MG63 (cell line): ENCODE measurements at regions not wholly inside any gene's neighbourhood (a gene's known extent, or its start where the extent isn't known, plus 50 kb on each side); places are given as distances from the start of the nearest gene placed in this dataset.

ENCODE experiments used
- DNase-seq: peaks from one replicate; pipeline ENCODE4 v3.0.0-alpha.2; 2020
- H3K27me3 ChIP-seq: fragments of 250-450 bp; sonication (Bioruptor Pico); 2 replicates; pipeline ENCODE4 v1.5.1; 2020; ENCODE audit warnings: mild to moderate bottlenecking, moderate library complexity
- H3K36me3 ChIP-seq: fragments of 250-450 bp; sonication (Bioruptor Pico); 2 replicates; pipeline ENCODE4 v1.5.1; 2020; ENCODE audit warnings: mild to moderate bottlenecking, moderate library complexity
- H3K4me3 ChIP-seq: fragments of 250-450 bp; sonication (Bioruptor Pico); 2 replicates; pipeline ENCODE4 v1.5.1; 2020; ENCODE audit warnings: mild to moderate bottlenecking, moderate library complexity
- H3K9me3 ChIP-seq: fragments of 250-450 bp; sonication (Bioruptor Pico); 2 replicates; pipeline ENCODE4 v1.5.1; 2020; ENCODE audit warnings: mild to moderate bottlenecking, moderate library complexity

GRCh38 chr1:208595745-208596144 is 351.6 kb upstream of the PLXNA2 start:
- H3K9me3 ChIP-seq: no peaks in the 10 kb centered on the region
- DNase-seq: peak; percentile 66
- H3K36me3 ChIP-seq: no peaks in the 10 kb centered on the region
- H3K4me3 ChIP-seq: no peak overlapping the region
- no peaks in the 10 kb centered on the region for H3K27me3 ChIP-seq

- DNase-seq: no peak
- Histone ChIP-seq H3K9me3 (no peaks in the 10 kb centered on the region), H3K36me3 (no peaks in the 10 kb centered on the region), H3K4me3 (no peak overlapping the region), H3K27me3 (no peaks in the 10 kb centered on the region)
Measured at GRCh38 chr1:208597571-208597970, 353.4 kb upstream of the PLXNA2 start.

- H3K27me3 ChIP-seq: no peaks in the 10 kb centered on the region
- no peak for DNase-seq
Measured at GRCh38 chr1:208598021-208598420, 353.8 kb upstream of the PLXNA2 start.

GRCh38 chr1:208599063-208599462 is 354.9 kb upstream of the PLXNA2 start:
- Histone ChIP-seq H3K36me3 (no peaks in the 10 kb centered on the region), H3K4me3 (no peak overlapping the region), H3K27me3 (no peaks in the 10 kb centered on the region), H3K9me3 (no peaks in the 10 kb centered on the region)
- DNase-seq: no peak

More at GRCh38 chr1:208598021-208598420, 353.8 kb upstream of the PLXNA2 start:
- Histone ChIP-seq H3K36me3 (no peaks in the 10 kb centered on the region), H3K4me3 (no peak overlapping the region), H3K9me3 (no peaks in the 10 kb centered on the region)

GRCh38 chr1:208600456-208601190 is 356.4 kb upstream of the PLXNA2 start:
- DNase-seq: no peak
- Histone ChIP-seq H3K36me3 (no peaks in the 10 kb centered on the region), H3K27me3 (no peaks in the 10 kb centered on the region), H3K4me3 (no peak overlapping the region), H3K9me3 (no peaks in the 10 kb centered on the region)

- DNase-seq: no peak
- Histone ChIP-seq H3K27me3 (no peaks in the 10 kb centered on the region), H3K9me3 (no peaks in the 10 kb centered on the region), H3K36me3 (no peaks in the 10 kb centered on the region), H3K4me3 (no peak overlapping the region)
Measured at GRCh38 chr1:208601561-208601960, 357.4 kb upstream of the PLXNA2 start.

- H3K9me3 ChIP-seq: no peaks in the 10 kb centered on the region
- no peak overlapping the region for H3K4me3 ChIP-seq
- no peaks in the 10 kb centered on the region for H3K36me3 ChIP-seq
- H3K27me3 ChIP-seq: no peaks in the 10 kb centered on the region
- no peak for DNase-seq
Measured at GRCh38 chr1:208603721-208604120, 359.5 kb upstream of the PLXNA2 start.

- Histone ChIP-seq H3K27me3 (no peaks in the 10 kb centered on the region), H3K4me3 (no peak overlapping the region), H3K36me3 (no peaks in the 10 kb centered on the region), H3K9me3 (no peaks in the 10 kb centered on the region)
- peak; percentile 5 for DNase-seq
Measured at GRCh38 chr1:208604295-208604694, 360.1 kb upstream of the PLXNA2 start.

GRCh38 chr1:208606959-208607358 is 362.8 kb upstream of the PLXNA2 start:
- Histone ChIP-seq H3K4me3 (no peak overlapping the region), H3K27me3 (no peaks in the 10 kb centered on the region), H3K9me3 (no peaks in the 10 kb centered on the region), H3K36me3 (no peaks in the 10 kb centered on the region)
- DNase-seq: no peak

GRCh38 chr1:208607616-208608015 is 363.4 kb upstream of the PLXNA2 start:
- Histone ChIP-seq H3K4me3 (no peak overlapping the region), H3K36me3 (no peaks in the 10 kb centered on the region), H3K9me3 (no peaks in the 10 kb centered on the region), H3K27me3 (no peaks in the 10 kb centered on the region)
- no peak for DNase-seq

GRCh38 chr1:208614610-208615009 is 370.4 kb upstream of the PLXNA2 start:
- H3K27me3 ChIP-seq: no peaks in the 10 kb centered on the region; the same call in 1 of the 2 replicates
- H3K9me3 ChIP-seq: peaks cover 9% of the 10 kb centered on the region
- no peak for DNase-seq
- H3K4me3 ChIP-seq: no peak overlapping the region
- no peaks in the 10 kb centered on the region for H3K36me3 ChIP-seq

- DNase-seq: no peak
- no peaks in the 10 kb centered on the region for H3K36me3 ChIP-seq
- H3K9me3 ChIP-seq: peaks cover 14% of the 10 kb centered on the region
- H3K27me3 ChIP-seq: no peaks in the 10 kb centered on the region; the same call in 1 of the 2 replicates
- H3K4me3 ChIP-seq: no peak overlapping the region
Measured at GRCh38 chr1:208615371-208615770, 371.2 kb upstream of the PLXNA2 start.

GRCh38 chr1:208616776-208617175 is 372.6 kb upstream of the PLXNA2 start:
- H3K9me3 ChIP-seq: peaks cover 20% of the 10 kb centered on the region
- no peak overlapping the region for H3K4me3 ChIP-seq
- no peaks in the 10 kb centered on the region for H3K36me3 ChIP-seq
- no peaks in the 10 kb centered on the region; the same call in 1 of the 2 replicates for H3K27me3 ChIP-seq
- DNase-seq: no peak

- no peak for DNase-seq
- Histone ChIP-seq H3K27me3 (no peaks in the 10 kb centered on the region; the same call in 1 of the 2 replicates), H3K9me3 (no peaks in the 10 kb centered on the region)
Measured at GRCh38 chr1:208628022-208628914, 384.1 kb upstream of the PLXNA2 start.

GRCh38 chr1:208631092-208631491 is 386.9 kb upstream of the PLXNA2 start:
- Histone ChIP-seq H3K4me3 (no peak overlapping the region), H3K9me3 (no peaks in the 10 kb centered on the region)

More at GRCh38 chr1:208628022-208628914, 384.1 kb upstream of the PLXNA2 start:
- Histone ChIP-seq H3K4me3 (no peak overlapping the region), H3K36me3 (no peaks in the 10 kb centered on the region)

GRCh38 chr1:208631506-208631905 is 387.3 kb upstream of the PLXNA2 start:
- Histone ChIP-seq H3K9me3 (no peaks in the 10 kb centered on the region), H3K4me3 (no peak overlapping the region), H3K27me3 (no peaks in the 10 kb centered on the region; the same call in none of the 2 replicates), H3K36me3 (no peaks in the 10 kb centered on the region)
- DNase-seq: no peak

More at GRCh38 chr1:208631092-208631491, 386.9 kb upstream of the PLXNA2 start:
- no peak for DNase-seq
- H3K36me3 ChIP-seq: no peaks in the 10 kb centered on the region
- H3K27me3 ChIP-seq: no peaks in the 10 kb centered on the region; the same call in 1 of the 2 replicates
